GM23338 (cell line): ENCODE measurements at regions not wholly inside any gene's neighbourhood (a gene's known extent, or its start where the extent isn't known, plus 50 kb on each side); places are given as distances from the start of the nearest gene placed in this dataset.
"Not testable (repeated sequence)": the region's sequence is repeated elsewhere in the genome, so short reads cannot be mapped to it uniquely, and the experiment has no call there.

Experiments used
- EZH2 ChIP-seq: fragments of 200-600 bp; sonication (generic); IDR thresholded peaks from one replicate; pipeline ENCODE4 v1.8.0; 2017; ENCODE audit warnings: antibody characterized with exemption, mild to moderate bottlenecking, low read depth; ENCODE audit not compliant: unreplicated experiment
- JUNB ChIP-seq: IDR thresholded peaks from one replicate; pipeline ENCODE4 v1.6.1; 2016; ENCODE audit warnings: antibody characterized with exemption; ENCODE audit not compliant: unreplicated experiment
- POLR2AphosphoS5 ChIP-seq: IDR thresholded peaks from 2 replicates; pipeline ENCODE4 v1.6.1; 2016; ENCODE audit warnings: antibody characterized with exemption, low read depth
- ZNF114 ChIP-seq: fragments of 250-450 bp; sonication (Bioruptor Pico); IDR thresholded peaks from 2 replicates; pipeline ENCODE4 v1.5.0; 2020; ENCODE audit warnings: mild to moderate bottlenecking, moderate library complexity
- TF ChIP-seq, protein P1 (sequence below), 2 experiments: fragments of 200-600 bp in 1 of 2; sonication (generic) in 1 of 2; conservative IDR thresholded peaks; 2 replicates each; pipeline versions ENCODE4 v1.5.1 to v1.6.1; 2016 to 2017; ENCODE audit warnings: antibody characterized with exemption in 2 of 2, low read depth in 2 of 2, mild to moderate bottlenecking in 2 of 2, moderate library complexity in 1 of 2

DNA sequence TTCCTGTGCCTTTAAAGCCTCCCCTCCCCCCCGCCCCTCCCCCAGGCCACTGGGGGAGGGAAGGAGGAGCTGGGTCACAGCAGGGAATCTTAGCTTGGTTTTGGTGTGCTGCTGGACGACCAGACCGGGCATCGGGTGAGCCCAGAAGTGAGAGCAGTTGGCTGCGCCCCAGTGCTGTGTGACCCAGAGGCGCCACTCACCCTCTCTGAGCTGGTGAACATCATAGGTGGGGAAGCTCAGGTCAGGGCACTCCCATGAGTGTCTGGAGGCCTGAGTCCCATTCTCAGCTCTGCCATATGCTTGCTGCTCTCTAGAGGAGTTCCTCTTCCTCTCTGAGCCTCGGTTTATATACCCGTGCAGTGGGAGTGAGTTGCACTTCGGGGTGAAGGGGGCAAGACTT lies 3077.5 kb downstream of the RPIA start:
- not testable (repeated sequence) for TF ChIP-seq POLR2AphosphoS5; EZH2; ZNF114 (CRISPR knock-in tag); JUNB
- TF ChIP-seq, protein P1, sequence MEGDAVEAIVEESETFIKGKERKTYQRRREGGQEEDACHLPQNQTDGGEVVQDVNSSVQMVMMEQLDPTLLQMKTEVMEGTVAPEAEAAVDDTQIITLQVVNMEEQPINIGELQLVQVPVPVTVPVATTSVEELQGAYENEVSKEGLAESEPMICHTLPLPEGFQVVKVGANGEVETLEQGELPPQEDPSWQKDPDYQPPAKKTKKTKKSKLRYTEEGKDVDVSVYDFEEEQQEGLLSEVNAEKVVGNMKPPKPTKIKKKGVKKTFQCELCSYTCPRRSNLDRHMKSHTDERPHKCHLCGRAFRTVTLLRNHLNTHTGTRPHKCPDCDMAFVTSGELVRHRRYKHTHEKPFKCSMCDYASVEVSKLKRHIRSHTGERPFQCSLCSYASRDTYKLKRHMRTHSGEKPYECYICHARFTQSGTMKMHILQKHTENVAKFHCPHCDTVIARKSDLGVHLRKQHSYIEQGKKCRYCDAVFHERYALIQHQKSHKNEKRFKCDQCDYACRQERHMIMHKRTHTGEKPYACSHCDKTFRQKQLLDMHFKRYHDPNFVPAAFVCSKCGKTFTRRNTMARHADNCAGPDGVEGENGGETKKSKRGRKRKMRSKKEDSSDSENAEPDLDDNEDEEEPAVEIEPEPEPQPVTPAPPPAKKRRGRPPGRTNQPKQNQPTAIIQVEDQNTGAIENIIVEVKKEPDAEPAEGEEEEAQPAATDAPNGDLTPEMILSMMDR (conservative IDR thresholded peaks at IDR 0.05; ENCODE audit: low read depth in 2 of 2): not testable (repeated sequence)
